ENCODE measurements at regions not wholly inside any gene's neighbourhood (a gene's known extent, or its start where the extent isn't known, plus 50 kb on each side); places are given as distances from the start of the nearest gene placed in this dataset.
"Not testable (repeated sequence)": the region's sequence is repeated elsewhere in the genome, so short reads cannot be mapped to it uniquely, and the experiment has no call there.

GRCh38 chrX:91958351-91958750 is 179.2 kb downstream of the PCDH11X start:
- 89% methylated on average over 6 of the region's 6 CpGs for WGBS
- intact Hi-C loops (cut with DNase I); ATAC-seq; H3K27me3 ChIP-seq (ENCODE audit: control insufficient read depth, insufficient read depth); H3K4me3 ChIP-seq (ENCODE audit: low read length); H3K27ac ChIP-seq (ENCODE audit: low read length); H3K9me3 ChIP-seq (ENCODE audit: control insufficient read depth, low read length); H3K4me1 ChIP-seq (ENCODE audit: control insufficient read depth, insufficient read depth, low read length): not testable (repeated sequence)
- DNase-seq = peak in 1 of 3 donors; percentile 6

GRCh38 chrX:91990541-91990940 is 211.4 kb downstream of the PCDH11X start:
- intact Hi-C loops (cut with DNase I); ATAC-seq: not testable (repeated sequence)

More at GRCh38 chrX:91990541-91990940, 211.4 kb downstream of the PCDH11X start:
- H3K4me1 ChIP-seq (ENCODE audit: control insufficient read depth, insufficient read depth, low read length); H3K4me3 ChIP-seq (ENCODE audit: low read length); H3K27ac ChIP-seq (ENCODE audit: low read length); H3K27me3 ChIP-seq (ENCODE audit: control insufficient read depth, insufficient read depth); H3K9me3 ChIP-seq (ENCODE audit: control insufficient read depth, low read length); DNase-seq: not testable (repeated sequence)
- WGBS = 78% methylated on average over 2 of the region's 2 CpGs
